Stomach (tissue), 4 donors: ENCODE measurements at regions not wholly inside any gene's neighbourhood (a gene's known extent, or its start where the extent isn't known, plus 50 kb on each side); places are given as distances from the start of the nearest gene placed in this dataset.

Experiments
- CTCF ChIP-seq, 7 experiments: fragments of 450-650 bp in 4 of 7; fragments of 200-600 bp in 3 of 7; sonication (generic) in 3 of 7; IDR thresholded peaks; one replicate each; pipeline ENCODE4 v1.5.1; 2016 to 2019; ENCODE audit warnings: antibody characterized with exemption in 7 of 7, control low read depth in 2 of 7, mild to moderate bottlenecking in 1 of 7
- POLR2A ChIP-seq, 4 donors: fragments of 450-650 bp; IDR thresholded peaks; one replicate each; pipeline ENCODE4 v1.6.1; 2016; ENCODE audit warnings: antibody characterized with exemption in 4 of 4, control low read depth in 2 of 4, mild to moderate bottlenecking in 1 of 4, moderate library complexity in 1 of 4

- TF ChIP-seq CTCF (IDR thresholded peaks at IDR 0.05) (no peak), POLR2A (IDR thresholded peaks at IDR 0.05) (no peak)
Measured at GRCh38 chr1:221634606-221635005, 107.3 kb downstream of the DUSP10 start.
